NAMALWA (cell line): ENCODE measurements at regions not wholly inside any gene's neighbourhood (a gene's known extent, or its start where the extent isn't known, plus 50 kb on each side); places are given as distances from the start of the nearest gene placed in this dataset.

Experiments
- DNase-seq: peaks from one replicate; pipeline ENCODE4 v3.0.0-alpha.2; 2015; ENCODE audit warnings: low spot score

DNA sequence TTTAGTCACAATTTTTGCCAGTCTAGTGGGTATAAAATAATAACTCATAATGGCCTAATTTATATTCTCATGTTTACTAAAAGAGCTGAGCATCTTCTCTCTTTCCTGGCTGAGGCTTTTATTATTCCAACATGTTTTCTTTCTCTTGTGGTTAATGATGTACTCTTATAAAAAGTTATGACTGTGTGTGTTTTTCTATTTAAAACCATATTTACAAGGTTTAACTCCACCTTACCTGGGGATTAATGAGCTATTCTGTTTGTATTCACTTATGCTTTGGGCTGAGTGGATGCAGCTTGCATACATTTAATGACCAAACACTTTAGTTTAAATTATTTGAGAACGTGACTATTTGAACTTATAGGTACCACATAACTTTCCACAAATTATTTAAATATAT lies 1365.7 kb upstream of the SLC10A2 start:
- no peak for DNase-seq

DNA sequence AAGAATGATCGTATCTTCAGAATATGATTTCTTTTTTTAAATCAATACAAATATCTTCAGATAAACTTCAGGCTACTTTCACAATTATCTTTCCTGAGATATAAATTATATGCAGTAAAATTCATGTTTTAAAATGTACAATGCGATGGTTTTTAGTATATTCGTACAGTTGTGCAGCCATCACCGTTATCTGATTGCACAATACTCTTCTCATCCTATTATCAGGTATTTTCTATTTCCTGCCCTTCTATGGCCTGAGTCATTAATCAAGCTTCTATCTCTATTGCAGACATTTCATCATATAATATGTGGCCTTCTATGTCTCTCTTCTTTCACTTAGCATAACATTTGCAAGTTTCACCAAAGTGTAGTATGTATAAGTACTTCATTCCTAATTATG lies 1360.2 kb upstream of the SLC10A2 start:
- no peak for DNase-seq

DNA sequence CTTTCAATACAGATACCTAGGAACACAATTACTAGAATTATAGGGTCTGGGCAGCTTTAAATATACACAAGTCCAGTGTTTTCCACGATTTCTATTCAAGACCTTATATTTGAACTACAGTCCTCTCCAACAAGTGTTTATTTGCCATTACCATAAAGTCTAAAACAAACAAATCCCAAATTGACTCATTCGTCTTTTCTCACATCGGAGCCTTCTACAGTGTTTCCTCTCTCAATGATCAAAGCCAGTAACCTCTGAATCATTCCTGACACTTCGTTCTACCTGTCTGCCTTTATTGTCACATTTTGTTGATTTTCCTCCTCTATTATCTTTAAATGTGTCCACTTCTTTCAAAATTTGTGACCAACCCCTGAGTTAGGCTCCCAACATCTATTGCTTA lies 1356.5 kb upstream of the SLC10A2 start:
- DNase-seq: no peak

DNA sequence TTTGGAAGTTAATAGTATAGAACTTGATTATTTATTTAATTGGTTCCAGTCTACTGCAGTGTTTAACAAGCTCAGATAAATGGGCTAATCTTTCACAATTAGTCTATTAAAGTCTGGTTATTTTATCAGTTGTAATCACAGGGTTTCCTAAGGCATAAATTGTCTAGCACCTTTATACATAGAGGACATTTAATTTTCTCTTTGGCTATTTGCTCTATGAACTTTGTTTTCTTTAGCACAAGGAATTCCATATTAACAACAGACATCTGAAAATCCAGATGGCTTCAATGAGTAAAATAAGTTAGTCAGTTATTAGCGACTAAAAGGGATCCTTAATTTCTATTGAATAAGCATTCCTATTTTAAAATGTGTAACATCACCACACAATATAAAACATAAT lies 1350.8 kb upstream of the SLC10A2 start:
- no peak for DNase-seq

DNA sequence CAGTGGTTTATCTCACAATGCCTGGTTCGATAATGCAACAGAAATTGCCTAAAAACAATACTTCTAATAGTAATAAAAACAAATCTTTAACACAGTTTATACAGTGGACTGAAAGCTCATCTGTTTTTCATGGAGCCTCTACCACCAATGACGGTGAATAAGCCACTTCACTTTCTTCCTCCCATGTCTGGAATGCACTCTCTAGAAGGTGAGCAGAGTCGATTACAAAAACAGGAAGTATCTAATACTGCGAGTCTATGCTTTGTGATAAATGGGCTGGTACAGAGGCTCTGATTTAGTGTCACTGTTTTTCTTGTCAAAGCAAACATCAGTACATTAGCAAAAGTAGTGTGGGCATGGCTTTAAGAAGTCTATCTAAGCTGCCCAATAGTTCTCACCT lies 1348.6 kb upstream of the SLC10A2 start:
- peak; percentile 6 for DNase-seq

DNA sequence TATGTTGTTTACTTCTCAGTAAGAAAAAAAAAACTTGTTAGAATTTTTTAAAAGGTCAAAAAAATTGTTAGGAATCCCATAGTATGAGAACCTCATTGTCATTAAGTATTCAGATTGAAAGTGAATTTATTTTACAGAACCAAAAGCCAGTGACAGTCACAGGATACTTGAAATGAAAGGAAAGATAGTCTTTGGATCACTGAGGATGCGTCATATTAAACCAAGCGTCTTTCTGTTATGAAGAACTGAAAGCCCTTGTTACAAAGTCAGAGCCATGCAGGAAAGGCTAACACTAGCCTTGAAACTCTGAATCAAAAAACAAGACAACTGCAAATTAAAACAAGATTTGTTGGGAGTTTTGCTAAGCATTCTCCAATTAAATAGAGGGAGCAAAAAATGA lies 1348.0 kb upstream of the SLC10A2 start:
- no peak for DNase-seq

DNA sequence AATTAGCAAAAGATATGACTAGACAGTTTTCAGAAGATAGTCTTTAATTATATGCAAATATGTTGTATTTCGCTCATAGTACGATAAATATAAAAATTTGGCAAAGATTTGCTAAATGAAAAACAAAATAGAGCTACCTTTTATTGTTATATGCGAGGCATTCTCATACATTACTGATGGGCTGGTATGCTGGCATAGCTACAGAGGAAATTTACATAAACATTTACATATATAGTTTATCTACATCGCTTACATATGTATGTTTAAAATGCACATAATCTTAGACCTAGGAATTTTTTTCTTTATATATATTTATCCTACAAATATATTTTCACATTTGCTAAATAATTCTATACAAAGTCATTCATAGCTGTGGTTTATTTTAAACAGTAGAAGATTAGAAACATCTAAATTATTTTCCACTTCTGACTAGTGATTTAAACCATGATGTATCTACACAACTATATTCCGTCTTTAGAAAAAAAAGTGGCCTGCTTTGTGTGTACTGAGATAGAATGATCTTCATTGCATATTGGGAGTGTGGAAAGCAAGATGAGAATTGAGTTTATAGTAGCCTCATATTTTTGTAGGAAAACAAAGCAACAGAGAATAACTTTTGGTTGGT lies 1345.0 kb upstream of the SLC10A2 start:
- DNase-seq: no peak

DNA sequence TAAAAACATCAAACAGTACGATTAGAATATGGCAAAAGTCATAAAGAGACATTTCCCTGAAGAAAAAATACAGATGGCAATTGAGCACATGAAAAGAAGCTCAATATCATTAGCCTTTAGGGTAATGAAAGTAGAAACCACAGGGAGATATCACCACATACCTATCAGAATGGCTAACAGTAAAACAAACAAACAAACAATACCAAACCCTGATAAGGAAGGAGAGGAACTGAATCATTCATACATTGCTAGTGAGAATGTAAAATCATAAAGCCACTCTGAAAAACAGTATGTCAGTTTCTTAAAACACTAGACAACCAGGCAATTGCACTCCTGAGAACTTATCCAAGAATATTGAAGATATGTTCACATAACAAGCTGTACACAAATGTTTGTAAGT lies 1342.5 kb upstream of the SLC10A2 start:
- no peak for DNase-seq

DNA sequence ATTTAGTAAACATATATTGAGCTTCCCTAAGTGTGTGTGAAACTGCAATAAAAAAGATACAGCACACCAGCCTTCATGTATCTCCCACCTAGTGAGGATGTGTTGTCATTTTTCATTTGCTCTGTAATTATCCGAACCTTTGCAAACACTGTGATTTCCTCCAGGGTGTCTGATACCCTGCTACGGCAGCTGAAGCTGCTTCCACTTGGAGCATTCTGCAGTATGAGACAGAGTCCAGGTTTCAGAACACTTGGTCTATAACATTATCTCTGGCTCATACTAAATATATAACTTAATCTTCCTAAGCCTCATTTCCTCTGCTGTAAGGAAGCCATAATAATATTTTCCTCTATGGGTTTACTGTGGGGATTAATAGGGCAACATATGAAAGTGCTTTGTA lies 1338.1 kb upstream of the SLC10A2 start:
- no peak for DNase-seq

DNA sequence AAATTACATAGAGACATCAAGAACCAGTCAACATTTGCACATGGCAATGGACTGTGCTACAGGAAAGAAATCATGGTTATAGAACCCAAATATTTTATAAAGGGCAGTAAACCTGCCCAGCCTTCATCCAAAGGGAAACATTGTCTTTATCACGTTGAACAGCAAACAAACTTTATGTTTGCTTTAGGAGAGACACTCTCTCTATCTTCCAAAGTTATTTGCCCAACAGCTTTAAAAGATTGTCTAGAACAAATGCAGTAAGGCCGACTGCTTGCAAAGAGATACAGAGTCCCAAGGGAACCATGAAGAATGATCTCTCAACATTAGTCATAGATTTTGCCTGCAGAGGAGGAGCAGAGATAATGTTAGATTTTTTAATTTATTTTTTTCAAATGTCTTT lies 1323.5 kb upstream of the SLC10A2 start:
- DNase-seq: no peak

DNA sequence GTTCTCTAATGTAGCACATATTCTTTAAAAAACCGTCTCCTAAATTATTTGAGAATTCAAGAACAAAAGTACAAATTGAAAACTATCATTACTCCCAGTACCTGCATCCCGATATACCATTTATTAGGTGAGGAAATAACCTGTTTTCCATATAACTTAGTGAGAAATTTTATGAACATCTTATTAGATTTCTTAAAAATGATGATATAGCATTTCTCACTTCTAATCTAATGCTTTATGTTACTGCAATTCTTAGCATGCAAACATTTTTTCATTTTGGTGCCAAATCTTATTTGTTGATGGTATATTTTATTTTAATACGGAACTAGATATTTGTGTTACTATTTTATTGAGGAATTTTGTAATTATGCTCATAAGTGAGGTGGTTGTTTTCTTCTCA lies 1321.3 kb upstream of the SLC10A2 start:
- DNase-seq: no peak

DNA sequence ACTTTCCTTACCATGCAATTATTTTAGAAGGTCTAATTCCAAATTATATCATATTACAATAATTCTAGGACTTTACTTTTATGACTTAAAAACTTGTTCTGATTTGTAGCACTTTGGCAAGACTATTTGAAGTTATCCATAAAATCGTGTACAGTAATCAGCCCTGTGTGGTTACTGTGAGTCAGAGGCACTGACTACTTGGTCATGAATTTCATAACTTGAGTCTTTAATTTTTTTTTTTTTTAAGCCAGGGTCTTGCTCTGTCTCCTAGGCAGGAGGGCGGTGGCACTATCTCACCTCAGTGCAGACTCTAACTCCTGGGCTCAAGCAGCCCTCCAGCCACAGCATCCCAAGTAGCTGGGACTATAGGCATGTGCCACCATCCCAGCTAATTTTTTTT lies 1319.2 kb upstream of the SLC10A2 start:
- DNase-seq: no peak

DNA sequence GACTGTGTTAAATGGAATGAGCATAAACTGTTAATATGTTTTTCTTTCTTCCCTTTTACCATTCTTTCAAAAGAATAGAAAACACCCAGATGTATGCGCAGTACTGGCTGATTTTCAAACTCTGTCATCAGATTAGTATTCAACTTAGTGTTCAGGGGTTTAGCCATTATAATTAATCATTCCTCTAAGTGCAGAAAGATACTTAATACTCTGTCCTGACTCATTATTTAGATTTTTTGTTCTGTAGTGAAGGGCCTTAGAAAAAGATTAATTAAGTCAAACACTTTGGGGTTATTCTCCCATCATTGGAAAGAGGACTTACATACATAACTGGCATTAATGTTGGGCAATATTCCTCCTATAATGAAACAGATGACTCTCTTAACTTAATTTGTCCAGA lies 1316.7 kb upstream of the SLC10A2 start:
- DNase-seq: no peak

DNA sequence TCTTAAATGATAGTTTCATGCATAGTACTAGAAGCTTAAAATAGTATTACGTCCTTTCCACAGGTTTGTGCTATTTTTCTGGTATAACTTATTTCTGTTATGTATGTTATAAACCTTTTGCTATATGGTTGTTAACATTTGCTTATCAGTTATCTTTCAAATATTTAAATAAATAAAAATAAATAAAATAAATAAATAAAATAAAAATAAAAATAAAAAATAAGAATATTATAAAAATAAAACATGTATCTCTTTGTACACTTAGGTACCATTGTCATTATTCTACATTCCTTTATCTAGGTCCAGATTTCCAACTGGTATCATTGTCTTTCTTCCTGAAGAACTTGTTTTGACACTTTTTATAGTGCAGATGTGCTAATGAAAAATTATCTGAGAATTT lies 1310.4 kb upstream of the SLC10A2 start:
- DNase-seq: no peak

DNA sequence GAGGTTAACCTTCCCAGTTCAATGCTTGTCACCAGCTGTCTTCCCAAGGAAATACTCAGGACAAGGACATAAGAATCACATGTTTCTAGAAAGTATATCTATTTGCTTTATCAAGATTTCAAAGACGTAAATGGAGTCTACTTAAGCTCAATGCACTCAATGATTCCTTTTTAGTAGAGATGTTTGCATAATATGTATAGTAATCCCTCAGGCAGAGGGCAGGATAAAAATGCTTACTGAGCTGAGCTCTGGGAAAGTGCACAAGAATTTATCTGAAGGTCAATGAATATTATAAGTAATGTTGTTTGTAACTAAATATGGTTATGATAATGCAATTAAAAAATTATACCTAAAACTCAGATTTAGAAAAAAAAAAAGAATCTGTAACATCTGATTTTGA lies 1309.4 kb upstream of the SLC10A2 start:
- DNase-seq: no peak

DNA sequence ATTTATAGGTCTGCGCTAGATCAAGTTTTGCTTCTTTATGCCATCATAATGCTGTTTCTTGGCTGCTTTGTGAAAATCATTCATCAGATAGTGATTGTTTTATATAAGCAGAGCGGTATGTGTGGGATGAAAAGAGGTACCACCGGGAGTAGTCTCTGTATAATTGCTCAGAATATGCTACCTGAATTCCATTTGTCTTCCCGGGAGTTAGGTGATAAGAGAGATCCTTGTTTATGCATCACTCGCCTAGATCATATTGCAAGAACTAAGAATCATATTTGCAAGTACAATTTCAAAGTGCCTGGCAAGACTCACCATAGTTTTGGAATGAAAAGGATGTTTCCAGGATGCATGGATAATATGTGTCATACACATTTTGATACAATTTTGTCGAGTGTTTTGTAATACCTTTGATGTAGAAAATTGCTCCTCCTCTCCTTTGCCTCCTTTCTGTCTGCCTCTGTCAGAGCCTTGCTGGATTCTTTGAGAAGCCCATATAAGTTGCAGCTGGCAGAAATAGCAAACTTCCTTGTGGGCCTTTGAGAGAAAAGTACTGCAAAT lies 1306.0 kb upstream of the SLC10A2 start:
- no peak for DNase-seq

DNA sequence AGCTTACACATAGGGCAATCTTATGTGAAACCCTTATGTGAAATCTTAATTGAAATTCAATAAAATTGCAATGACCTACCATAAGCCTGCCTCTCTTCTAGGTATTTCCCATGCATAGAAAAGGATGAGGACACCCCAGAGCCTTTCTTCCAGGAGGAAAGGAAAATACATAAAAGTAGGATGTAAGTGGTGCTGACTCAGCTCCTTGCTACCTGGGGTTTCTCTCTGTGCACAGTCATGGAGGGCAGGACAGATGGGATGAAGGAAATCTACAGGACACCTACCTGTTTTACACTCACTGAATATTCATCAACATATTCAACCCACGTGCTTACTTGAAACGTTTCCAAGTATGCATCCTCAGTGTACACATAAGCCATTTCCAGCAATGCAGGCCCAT lies 1299.2 kb upstream of the SLC10A2 start:
- no peak for DNase-seq

DNA sequence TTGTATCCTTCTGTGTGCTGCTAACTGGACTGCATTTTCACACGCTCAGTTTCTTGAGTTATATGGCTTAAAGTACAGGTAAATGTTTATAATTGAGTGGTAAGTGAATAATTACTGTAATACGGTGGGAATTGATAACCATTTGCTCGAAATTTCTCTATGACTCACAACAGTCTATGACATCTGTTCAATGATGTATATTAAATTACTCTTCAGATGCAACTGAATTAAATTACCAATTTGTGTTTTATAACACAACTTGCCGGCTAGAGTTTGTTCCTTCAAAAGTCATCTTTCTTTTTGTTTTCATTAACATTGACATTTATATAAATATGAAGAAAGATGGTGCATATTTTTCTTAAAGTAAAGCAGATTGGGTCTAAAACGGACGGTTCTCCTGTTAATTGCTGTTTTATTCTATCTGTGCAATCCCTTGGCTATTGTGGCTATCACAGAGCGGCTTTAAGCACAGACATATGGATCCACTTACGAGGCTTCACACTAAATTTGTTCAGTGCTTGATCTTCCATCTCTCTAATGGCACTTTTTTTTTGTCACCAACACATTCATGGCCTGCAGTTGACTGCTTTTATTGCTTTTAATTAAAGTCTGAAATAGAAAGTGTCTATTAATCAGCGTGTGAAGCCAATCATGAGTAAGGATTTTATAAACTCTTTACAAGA lies 1291.6 kb upstream of the SLC10A2 start:
- DNase-seq: no peak

DNA sequence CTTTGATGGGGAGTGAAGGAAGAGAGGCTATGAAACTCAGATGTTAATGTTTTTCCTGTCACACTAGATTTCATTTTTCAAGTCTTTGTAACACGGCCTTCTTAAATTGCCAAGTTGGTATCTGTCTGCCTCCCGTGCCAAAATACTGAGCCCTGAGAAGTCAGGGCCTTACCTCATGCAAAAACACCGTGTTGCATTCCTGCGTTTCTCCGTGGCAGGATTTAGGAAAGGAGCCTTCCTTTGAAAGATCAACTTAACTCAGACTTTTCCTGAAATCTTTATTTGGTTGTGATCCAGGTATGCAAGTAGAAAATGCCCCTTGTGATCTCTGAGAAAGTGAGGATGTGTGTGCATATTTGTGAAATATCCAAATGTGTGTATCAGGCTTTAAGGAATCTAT lies 1291.0 kb upstream of the SLC10A2 start:
- DNase-seq: no peak

DNA sequence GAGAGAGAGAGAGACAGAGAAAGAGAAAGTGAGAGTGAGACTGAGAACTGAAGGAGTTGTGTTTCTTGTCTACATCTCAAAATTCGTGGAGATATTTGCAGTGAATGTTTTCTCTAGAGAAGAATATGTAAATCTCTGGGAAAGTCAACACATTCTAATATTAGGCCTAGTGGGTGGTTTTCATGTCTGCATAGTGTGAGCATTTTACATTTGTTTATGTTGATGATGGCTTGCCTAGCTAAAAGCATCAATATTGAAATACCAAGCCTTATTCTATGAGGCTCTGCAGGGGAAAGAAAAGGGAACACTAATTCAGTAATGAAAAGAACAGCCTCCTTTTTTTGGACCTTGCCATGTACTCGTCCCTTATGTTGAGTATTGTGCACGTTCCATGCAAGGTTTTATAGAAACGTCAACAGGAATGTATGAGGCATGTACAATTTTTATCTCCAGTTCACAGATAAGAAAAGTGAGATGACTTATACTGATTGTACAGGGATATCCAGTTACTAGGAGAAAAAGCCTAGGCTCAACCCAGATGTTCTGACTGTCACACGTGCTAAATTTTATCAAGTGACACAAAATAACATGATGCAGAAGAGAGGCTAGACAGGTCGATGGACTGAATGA lies 1288.9 kb upstream of the SLC10A2 start:
- DNase-seq: no peak

DNA sequence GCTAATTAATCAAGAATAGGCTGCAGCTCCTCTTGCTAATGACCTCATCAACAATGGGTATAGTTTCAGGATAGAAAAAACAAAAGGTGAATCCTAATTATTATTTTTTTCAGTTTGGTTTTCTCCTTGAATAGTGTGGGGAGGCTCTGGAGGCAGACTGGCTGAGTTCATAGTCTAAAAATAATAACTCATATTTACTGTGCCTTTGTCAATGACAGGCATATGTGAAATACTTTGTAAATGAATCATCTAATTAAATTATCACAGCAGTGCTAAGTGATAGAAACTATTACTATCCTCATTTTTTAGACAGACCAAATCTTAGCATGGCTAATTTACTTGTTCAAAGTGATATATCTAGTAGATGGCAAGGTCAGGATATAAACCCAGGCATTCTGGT lies 1261.0 kb upstream of the SLC10A2 start:
- DNase-seq: no peak

DNA sequence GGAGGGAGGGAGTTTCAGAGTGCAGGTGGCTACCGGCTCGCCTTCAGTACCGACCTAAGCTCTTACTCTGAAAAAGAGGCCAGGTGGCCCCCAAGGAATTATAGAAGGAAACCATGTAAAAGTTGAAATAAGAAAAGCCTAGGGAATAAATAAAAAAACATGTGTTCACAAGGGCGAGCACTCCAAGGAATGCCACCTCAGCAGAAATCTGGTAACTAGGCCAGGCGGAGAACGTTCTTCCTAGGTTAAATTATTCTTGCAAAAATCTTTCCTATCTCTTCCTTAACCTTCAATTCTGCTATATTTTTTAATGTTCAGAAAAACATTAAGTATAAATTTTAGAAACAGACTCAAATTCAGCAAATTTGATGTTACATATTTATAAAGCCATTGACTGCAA lies 1260.3 kb upstream of the SLC10A2 start:
- DNase-seq: no peak

DNA sequence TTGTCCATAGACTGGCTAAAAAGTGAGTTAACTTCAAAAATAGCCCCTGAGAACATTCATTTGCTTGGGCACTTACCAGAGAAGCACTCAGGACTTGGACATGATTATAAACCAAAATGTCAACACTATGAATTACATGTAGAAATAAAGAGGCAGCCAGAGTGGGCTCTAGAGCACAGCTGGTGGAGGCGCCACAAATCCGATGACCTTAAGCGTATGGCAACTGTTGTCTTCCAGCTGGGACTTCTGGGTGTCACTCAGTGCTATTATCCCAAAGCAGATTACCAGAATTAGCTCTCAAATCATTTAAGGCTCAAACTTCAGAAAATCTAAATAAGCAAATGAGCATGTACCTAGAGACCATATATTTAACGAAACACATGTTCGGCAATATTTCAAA lies 1255.5 kb upstream of the SLC10A2 start:
- DNase-seq: no peak

DNA sequence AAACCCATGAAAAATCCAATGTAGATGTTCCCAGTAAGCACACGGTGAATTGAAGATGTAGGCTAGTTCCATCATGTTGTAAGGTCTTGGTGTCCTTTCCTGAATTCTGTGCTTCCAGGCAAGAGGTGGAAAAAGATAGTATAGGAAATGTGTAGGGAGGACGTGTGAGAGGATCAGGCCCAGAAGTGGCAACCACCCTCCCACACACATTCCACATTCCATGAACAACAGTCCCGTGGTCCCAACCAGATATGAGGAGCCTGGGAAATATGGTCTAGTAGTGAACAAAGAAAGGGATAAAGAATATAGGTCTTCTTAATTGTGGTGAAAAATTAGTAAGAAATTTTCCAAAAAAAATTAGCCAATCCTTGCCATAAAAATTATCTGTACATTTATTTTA lies 1254.2 kb upstream of the SLC10A2 start:
- DNase-seq: no peak
